HG02885 (cell line): ENCODE measurements at regions not wholly inside any gene's neighbourhood (a gene's known extent, or its start where the extent isn't known, plus 50 kb on each side); places are given as distances from the start of the nearest gene placed in this dataset.

Experiments
- ATAC-seq: cut with Tn5 transposase; IDR thresholded peaks from one replicate; pipeline ENCODE4 v1.9.1; 2021; ENCODE audit warnings: mild to moderate bottlenecking; ENCODE audit not compliant: unreplicated experiment, poor library complexity

- ATAC-seq = no peak
Measured at GRCh38 chr1:3954170-3955169, 54.4 kb upstream of the C1orf174 start.

- ATAC-seq = no peak
Measured at GRCh38 chr1:3955196-3955772, 55.2 kb upstream of the C1orf174 start.

GRCh38 chr1:3956527-3957170 lies 56.6 kb upstream of the C1orf174 start:
- ATAC-seq = no peak

GRCh38 chr1:3959361-3959760 lies 59.3 kb upstream of the C1orf174 start:
- no peak for ATAC-seq

GRCh38 chr1:3963554-3963953 lies 63.5 kb upstream of the C1orf174 start:
- ATAC-seq = no peak

- no peak for ATAC-seq
Measured at GRCh38 chr1:3965693-3966092, 65.6 kb upstream of the C1orf174 start.

GRCh38 chr1:3968851-3969250 lies 68.8 kb upstream of the C1orf174 start:
- no peak for ATAC-seq

GRCh38 chr1:3971981-3972380 lies 71.9 kb upstream of the C1orf174 start:
- ATAC-seq = no peak

- ATAC-seq = no peak
Measured at GRCh38 chr1:3975903-3976630, 76.0 kb upstream of the C1orf174 start.

GRCh38 chr1:3976821-3977220 lies 76.7 kb upstream of the C1orf174 start:
- ATAC-seq = no peak

- no peak for ATAC-seq
Measured at GRCh38 chr1:3978196-3978989, 78.3 kb upstream of the C1orf174 start.

- ATAC-seq = no peak
Measured at GRCh38 chr1:3978990-3979325, 78.9 kb upstream of the C1orf174 start.

GRCh38 chr1:3981261-3981660 lies 81.2 kb upstream of the C1orf174 start:
- no peak for ATAC-seq

GRCh38 chr1:3981746-3982505 lies 81.9 kb upstream of the C1orf174 start:
- ATAC-seq = no peak

GRCh38 chr1:3983181-3983580 lies 83.1 kb upstream of the C1orf174 start:
- ATAC-seq = no peak

- no peak for ATAC-seq
Measured at GRCh38 chr1:3984586-3984985, 84.5 kb upstream of the C1orf174 start.

- no peak for ATAC-seq
Measured at GRCh38 chr1:3986686-3987218, 86.7 kb upstream of the C1orf174 start.

GRCh38 chr1:3987669-3988235 lies 87.7 kb upstream of the C1orf174 start:
- no peak for ATAC-seq

GRCh38 chr1:3988431-3988830 lies 88.4 kb upstream of the C1orf174 start:
- no peak for ATAC-seq
